HCT116 (cell line): ENCODE measurements at regions not wholly inside any gene's neighbourhood (a gene's known extent, or its start where the extent isn't known, plus 50 kb on each side); places are given as distances from the start of the nearest gene placed in this dataset.

Source experiments
- CTCF ChIP-seq, 3 experiments: fragments of 200-600 bp in 1 of 3; sonication (generic) in 1 of 3; IDR thresholded peaks in 2 of 3; conservative IDR thresholded peaks in 1 of 3; 2 replicates each; pipeline ENCODE4 v1.5.1; 2012 to 2017; ENCODE audit warnings: low read depth in 2 of 3, low read length in 2 of 3, antibody characterized with exemption in 1 of 3, borderline replicate concordance in 1 of 3, control low read depth in 1 of 3, mild to moderate bottlenecking in 1 of 3, mixed read lengths in 1 of 3, mixed run types in 1 of 3, moderate library complexity in 1 of 3; ENCODE audit not compliant: insufficient read depth in 1 of 3
- POLR2AphosphoS5 ChIP-seq: IDR thresholded peaks from 2 replicates; pipeline ENCODE4 v1.6.1; 2011; ENCODE audit warnings: mild to moderate bottlenecking, low read depth, low read length, moderate library complexity
- RAD21 ChIP-seq: IDR thresholded peaks from 2 replicates; pipeline ENCODE4 v1.6.1; 2012; ENCODE audit warnings: low read depth, mild to moderate bottlenecking

DNA sequence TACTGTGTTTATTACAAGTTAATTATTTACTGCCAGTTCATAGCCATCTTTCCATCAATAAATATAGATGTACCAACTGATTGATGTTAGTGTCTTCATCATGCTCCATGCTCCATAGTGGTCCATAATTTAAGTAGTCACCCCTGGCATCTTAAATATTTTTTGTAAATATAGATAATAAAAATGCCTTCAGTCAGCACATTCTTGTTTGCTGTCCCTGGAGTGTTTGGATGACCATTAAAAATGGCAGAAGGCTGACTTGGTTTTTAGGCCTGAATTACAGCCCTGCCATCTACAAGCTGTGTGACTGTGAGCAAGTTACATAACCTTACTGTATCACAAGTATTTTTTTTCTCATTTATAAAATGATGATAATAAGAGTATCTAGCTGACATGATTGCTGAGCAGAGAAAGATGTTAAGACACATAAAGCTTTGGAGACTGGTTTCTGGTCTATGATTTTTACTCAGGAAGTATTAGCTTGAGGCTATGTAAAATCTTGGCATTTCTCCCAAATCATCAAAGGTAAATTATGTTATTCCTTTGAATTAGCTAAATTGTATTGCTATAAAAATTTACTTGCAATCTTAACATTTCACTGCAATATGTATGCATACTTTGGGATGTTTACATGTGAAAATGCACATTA, 427.2 kb downstream of the USP25 start:
- TF ChIP-seq CTCF (IDR thresholded peaks at IDR 0.05 in 2 of 3, conservative IDR thresholded peaks at IDR 0.05 in 1 of 3; ENCODE audit: borderline replicate concordance in 1 of 3, insufficient read depth in 1 of 3, low read depth in 2 of 3, low read length in 2 of 3) (no peak), RAD21 (no peak), POLR2AphosphoS5 (no peak)
